SK-N-SH (cell line): ENCODE measurements at regions not wholly inside any gene's neighbourhood (a gene's known extent, or its start where the extent isn't known, plus 50 kb on each side); places are given as distances from the start of the nearest gene placed in this dataset.

ENCODE experiments used
- CTCF ChIA-PET: fragments of 300-600, 350-600 bp; formaldehyde crosslinking; extraction: SDS; loops from one replicate; lab custom pipeline; 2021; lab: Yijun Ruan, JAX
- POLR2A ChIA-PET: fragments of 350-600 bp; sonication (Branson Sonifier 250); formaldehyde crosslinking; extraction: SDS; loops from one replicate; lab custom pipeline; 2020; ENCODE audit warnings: antibody characterized with exemption, inconsistent platforms; lab: Yijun Ruan, JAX
- DNase-seq: peaks from one replicate; pipeline ENCODE4 v3.0.0; 2012
- H2AFZ ChIP-seq: fragments of 200-600 bp; sonication (generic); 2 replicates; pipeline ENCODE4 v1.8.1; 2016; ENCODE audit warnings: antibody characterized with exemption, mild to moderate bottlenecking, low read depth
- H3F3A ChIP-seq: fragments of 200-600 bp; sonication (generic); replicated peaks from 2 replicates; pipeline ENCODE3; 2016; ENCODE audit warnings: antibody characterized with exemption, mild to moderate bottlenecking; ENCODE audit not compliant: insufficient read depth
- H3K27ac ChIP-seq, 2 experiments: fragments of 200-500 bp in 1 of 2; fragments of 200-600 bp in 1 of 2; sonication (Bioruptor generic) in 1 of 2; sonication (generic), shearing (Covaris generic) in 1 of 2; 2 replicates each; pipeline versions ENCODE4 v1.5.1 to v1.6.1; 2014 to 2016; ENCODE audit warnings: low read depth in 2 of 2, inconsistent platforms in 1 of 2, low read length in 1 of 2, mild to moderate bottlenecking in 1 of 2, mixed read lengths in 1 of 2
- H3K27me3 ChIP-seq: fragments of 200-600 bp; sonication (generic), shearing (Covaris generic); 2 replicates; pipeline ENCODE4 v1.6.1; 2016; ENCODE audit warnings: mixed run types; ENCODE audit not compliant: insufficient read depth
- H3K36me3 ChIP-seq, 2 experiments: fragments of 200-500 bp in 1 of 2; fragments of 200-600 bp in 1 of 2; sonication (Bioruptor generic) in 1 of 2; sonication (generic) in 1 of 2; replicated peaks in 1 of 2; 2 replicates each; pipeline versions ENCODE3 to v1.5.1; 2014 to 2016; ENCODE audit warnings: low read length in 1 of 2, mild to moderate bottlenecking in 1 of 2; ENCODE audit not compliant: insufficient read depth in 2 of 2, control insufficient read depth in 1 of 2
- H3K4me1 ChIP-seq, 2 experiments: fragments of 200-500 bp in 1 of 2; fragments of 200-600 bp in 1 of 2; sonication (Bioruptor generic) in 1 of 2; sonication (generic), shearing (Covaris generic) in 1 of 2; 2 replicates each; pipeline versions ENCODE4 v1.5.1 to v1.6.1; 2014 to 2016; ENCODE audit warnings: low read depth in 1 of 2, low read length in 1 of 2, mixed run types in 1 of 2; ENCODE audit not compliant: insufficient read depth in 2 of 2, control insufficient read depth in 1 of 2
- H3K4me2 ChIP-seq: fragments of 200-600 bp; sonication (generic), shearing (Covaris generic); 2 replicates; pipeline ENCODE4 v1.6.1; 2017; ENCODE audit warnings: mixed run types
- H3K4me3 ChIP-seq, 2 experiments: fragments of 200-500 bp in 1 of 2; fragments of 200-600 bp in 1 of 2; sonication (Bioruptor generic) in 1 of 2; sonication (generic), shearing (Covaris generic) in 1 of 2; 2 replicates each; pipeline versions ENCODE4 v1.5.1 to v1.8.1; 2014 to 2016; ENCODE audit warnings: low read depth in 2 of 2, inconsistent platforms in 1 of 2, low read length in 1 of 2, mild to moderate bottlenecking in 1 of 2, mixed read lengths in 1 of 2, moderate library complexity in 1 of 2
- H3K79me2 ChIP-seq: fragments of 200-600 bp; sonication (generic); 2 replicates; pipeline ENCODE4 v1.8.1; 2017; ENCODE audit warnings: mild to moderate bottlenecking; ENCODE audit not compliant: insufficient read depth
- H3K9ac ChIP-seq: fragments of 200-600 bp; sonication (generic); 2 replicates; pipeline ENCODE4 v1.6.1; 2017; ENCODE audit warnings: mixed run types
- H3K9me2 ChIP-seq: fragments of 200-600 bp; sonication (generic); 2 replicates; pipeline ENCODE4 v1.6.1; 2017; ENCODE audit warnings: mixed run types
- H3K9me3 ChIP-seq: fragments of 200-600 bp; sonication (generic); 2 replicates; pipeline ENCODE4 v1.6.1; 2017; ENCODE audit warnings: mixed run types, mild to moderate bottlenecking, moderate library complexity
- H4K20me1 ChIP-seq: fragments of 200-600 bp; sonication (generic); 2 replicates; pipeline ENCODE4 v1.6.1; 2017; ENCODE audit warnings: mild to moderate bottlenecking, mixed run types; ENCODE audit not compliant: insufficient read depth
- EZH2phosphoT487 ChIP-seq: fragments of 200-600 bp; sonication (generic); IDR thresholded peaks from 2 replicates; pipeline ENCODE4 v1.6.1; 2017; ENCODE audit warnings: low read depth, mixed run types, mild to moderate bottlenecking, antibody characterized with exemption, moderate library complexity, borderline replicate concordance
- FOSL2 ChIP-seq: IDR thresholded peaks from 2 replicates; pipeline ENCODE4 v1.4.0; 2012; ENCODE audit warnings: low read depth, mild to moderate bottlenecking, moderate library complexity, borderline replicate concordance
- GABPA ChIP-seq: IDR thresholded peaks from 2 replicates; pipeline ENCODE4 v1.4.0; 2012; ENCODE audit warnings: low read depth, mild to moderate bottlenecking
- GATA2 ChIP-seq: sonication (generic); formaldehyde crosslinking; IDR thresholded peaks from 2 replicates; pipeline ENCODE4 v1.5.0; 2020; ENCODE audit warnings: mild to moderate bottlenecking, missing genetic modification reagents
- MXI1 ChIP-seq: IDR thresholded peaks from 2 replicates; pipeline ENCODE4 v1.6.1; 2012; ENCODE audit warnings: mild to moderate bottlenecking, low read depth, low read length, improper control_type of control experiment
- NFIC ChIP-seq: IDR thresholded peaks from 2 replicates; pipeline ENCODE4 v1.4.0; 2012; ENCODE audit warnings: borderline replicate concordance
- RAD21 ChIP-seq: IDR thresholded peaks from 2 replicates; pipeline ENCODE4 v1.6.1; 2012; ENCODE audit warnings: mild to moderate bottlenecking, low read length
- RCOR1 ChIP-seq: fragments of 150-350 bp; IDR thresholded peaks from 2 replicates; pipeline ENCODE4 v1.6.1; 2017; ENCODE audit warnings: antibody characterized with exemption, low read length
- RXRA ChIP-seq: IDR thresholded peaks from 2 replicates; pipeline ENCODE4 v1.4.0; 2012; ENCODE audit warnings: low read depth, mild to moderate bottlenecking, borderline replicate concordance
- SIN3A ChIP-seq: IDR thresholded peaks from 2 replicates; pipeline ENCODE4 v1.6.1; 2012; ENCODE audit warnings: low read depth, mild to moderate bottlenecking, low read length, moderate library complexity, borderline replicate concordance
- SMC3 ChIP-seq: IDR thresholded peaks from 2 replicates; pipeline ENCODE4 v1.6.1; 2012; ENCODE audit warnings: low read depth, low read length, improper control_type of control experiment
- TCF12 ChIP-seq: IDR thresholded peaks from 2 replicates; pipeline ENCODE4 v1.4.0; 2012
- ZBTB33 ChIP-seq: IDR thresholded peaks from 2 replicates; pipeline ENCODE4 v1.4.0; 2012; ENCODE audit warnings: low read depth, borderline replicate concordance
- WGBS: methylation state at CpG from one replicate; pipeline ENCODE4 v1.1.6; 2017; ENCODE audit warnings: low lambda C conversion rate; 5-methylcytosine and 5-hydroxymethylcytosine counted together
- TF ChIP-seq, protein P1 (sequence below): fragments of 150-350 bp; IDR thresholded peaks from 2 replicates; pipeline ENCODE4 v1.6.1; 2017; ENCODE audit warnings: antibody characterized with exemption, low read length, low read depth, borderline replicate concordance
- TF ChIP-seq, protein P2 (sequence below): IDR thresholded peaks from 2 replicates; pipeline ENCODE4 v1.6.1; 2012; ENCODE audit warnings: mild to moderate bottlenecking, low read depth, low read length, moderate library complexity

DNA sequence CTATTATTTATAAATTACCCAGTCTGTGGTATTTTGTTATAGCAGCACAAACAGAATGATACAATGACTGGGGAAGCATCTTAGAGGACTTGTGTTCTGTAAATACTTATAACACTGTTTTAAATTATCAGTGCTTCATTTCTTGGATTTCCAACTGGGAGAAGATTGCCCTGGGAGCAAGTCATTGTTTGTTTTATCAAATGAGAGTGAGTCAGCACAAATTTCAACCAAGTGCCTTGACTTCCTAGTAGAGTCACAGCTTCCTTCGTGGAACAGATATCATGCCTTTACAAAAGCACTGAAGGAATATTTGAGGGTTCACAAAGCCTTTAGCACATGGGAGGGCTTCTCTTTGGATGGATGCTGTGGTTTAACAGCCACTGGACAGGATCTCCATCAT is 234.1 kb downstream of the KTN1 start:
- no peaks in the 10 kb centered on the region for H3K36me3 ChIP-seq
- no peaks in the 10 kb centered on the region for H3K79me2 ChIP-seq
- no peak overlapping the region for H3K4me3 ChIP-seq
- no peak overlapping the region for H3K27ac ChIP-seq
- no peak overlapping the region for H3K4me2 ChIP-seq
- no peaks in the 10 kb centered on the region for H3K9me2 ChIP-seq
- no peak overlapping the region for H3K9ac ChIP-seq
- TF ChIP-seq, protein P1, sequence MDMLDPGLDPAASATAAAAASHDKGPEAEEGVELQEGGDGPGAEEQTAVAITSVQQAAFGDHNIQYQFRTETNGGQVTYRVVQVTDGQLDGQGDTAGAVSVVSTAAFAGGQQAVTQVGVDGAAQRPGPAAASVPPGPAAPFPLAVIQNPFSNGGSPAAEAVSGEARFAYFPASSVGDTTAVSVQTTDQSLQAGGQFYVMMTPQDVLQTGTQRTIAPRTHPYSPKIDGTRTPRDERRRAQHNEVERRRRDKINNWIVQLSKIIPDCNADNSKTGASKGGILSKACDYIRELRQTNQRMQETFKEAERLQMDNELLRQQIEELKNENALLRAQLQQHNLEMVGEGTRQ = no peak
- TF ChIP-seq GATA2 (CRISPR knock-in tag) (no peak), RCOR1 (no peak), TCF12 (no peak), GABPA (no peak), EZH2phosphoT487 (no peak), RXRA (no peak), RAD21 (no peak), MXI1 (no peak), SMC3 (no peak), FOSL2 (no peak), SIN3A (no peak), ZBTB33 (no peak), NFIC (no peak)
- TF ChIP-seq, protein P2, sequence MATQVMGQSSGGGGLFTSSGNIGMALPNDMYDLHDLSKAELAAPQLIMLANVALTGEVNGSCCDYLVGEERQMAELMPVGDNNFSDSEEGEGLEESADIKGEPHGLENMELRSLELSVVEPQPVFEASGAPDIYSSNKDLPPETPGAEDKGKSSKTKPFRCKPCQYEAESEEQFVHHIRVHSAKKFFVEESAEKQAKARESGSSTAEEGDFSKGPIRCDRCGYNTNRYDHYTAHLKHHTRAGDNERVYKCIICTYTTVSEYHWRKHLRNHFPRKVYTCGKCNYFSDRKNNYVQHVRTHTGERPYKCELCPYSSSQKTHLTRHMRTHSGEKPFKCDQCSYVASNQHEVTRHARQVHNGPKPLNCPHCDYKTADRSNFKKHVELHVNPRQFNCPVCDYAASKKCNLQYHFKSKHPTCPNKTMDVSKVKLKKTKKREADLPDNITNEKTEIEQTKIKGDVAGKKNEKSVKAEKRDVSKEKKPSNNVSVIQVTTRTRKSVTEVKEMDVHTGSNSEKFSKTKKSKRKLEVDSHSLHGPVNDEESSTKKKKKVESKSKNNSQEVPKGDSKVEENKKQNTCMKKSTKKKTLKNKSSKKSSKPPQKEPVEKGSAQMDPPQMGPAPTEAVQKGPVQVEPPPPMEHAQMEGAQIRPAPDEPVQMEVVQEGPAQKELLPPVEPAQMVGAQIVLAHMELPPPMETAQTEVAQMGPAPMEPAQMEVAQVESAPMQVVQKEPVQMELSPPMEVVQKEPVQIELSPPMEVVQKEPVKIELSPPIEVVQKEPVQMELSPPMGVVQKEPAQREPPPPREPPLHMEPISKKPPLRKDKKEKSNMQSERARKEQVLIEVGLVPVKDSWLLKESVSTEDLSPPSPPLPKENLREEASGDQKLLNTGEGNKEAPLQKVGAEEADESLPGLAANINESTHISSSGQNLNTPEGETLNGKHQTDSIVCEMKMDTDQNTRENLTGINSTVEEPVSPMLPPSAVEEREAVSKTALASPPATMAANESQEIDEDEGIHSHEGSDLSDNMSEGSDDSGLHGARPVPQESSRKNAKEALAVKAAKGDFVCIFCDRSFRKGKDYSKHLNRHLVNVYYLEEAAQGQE = no peak
- TF ChIP-seq, all 33 proteins: peak for 0
- DNase-seq = no peak
- 6% methylated on average over 1 of the region's 1 CpG for WGBS
- CTCF ChIA-PET = no interaction called here
- Histone ChIP-seq H3F3A (no peaks in the 10 kb centered on the region), H2AFZ (no peak overlapping the region), H3K4me1 (no peaks in the 10 kb centered on the region), H3K9me3 (no peaks in the 10 kb centered on the region), H3K27me3 (no peaks in the 10 kb centered on the region), H4K20me1 (no peaks in the 10 kb centered on the region)
- POLR2A ChIA-PET = no interaction called here
